ENCODE measurements at regions not wholly inside any gene's neighbourhood (a gene's known extent, or its start where the extent isn't known, plus 50 kb on each side); places are given as distances from the start of the nearest gene placed in this dataset.

DNA sequence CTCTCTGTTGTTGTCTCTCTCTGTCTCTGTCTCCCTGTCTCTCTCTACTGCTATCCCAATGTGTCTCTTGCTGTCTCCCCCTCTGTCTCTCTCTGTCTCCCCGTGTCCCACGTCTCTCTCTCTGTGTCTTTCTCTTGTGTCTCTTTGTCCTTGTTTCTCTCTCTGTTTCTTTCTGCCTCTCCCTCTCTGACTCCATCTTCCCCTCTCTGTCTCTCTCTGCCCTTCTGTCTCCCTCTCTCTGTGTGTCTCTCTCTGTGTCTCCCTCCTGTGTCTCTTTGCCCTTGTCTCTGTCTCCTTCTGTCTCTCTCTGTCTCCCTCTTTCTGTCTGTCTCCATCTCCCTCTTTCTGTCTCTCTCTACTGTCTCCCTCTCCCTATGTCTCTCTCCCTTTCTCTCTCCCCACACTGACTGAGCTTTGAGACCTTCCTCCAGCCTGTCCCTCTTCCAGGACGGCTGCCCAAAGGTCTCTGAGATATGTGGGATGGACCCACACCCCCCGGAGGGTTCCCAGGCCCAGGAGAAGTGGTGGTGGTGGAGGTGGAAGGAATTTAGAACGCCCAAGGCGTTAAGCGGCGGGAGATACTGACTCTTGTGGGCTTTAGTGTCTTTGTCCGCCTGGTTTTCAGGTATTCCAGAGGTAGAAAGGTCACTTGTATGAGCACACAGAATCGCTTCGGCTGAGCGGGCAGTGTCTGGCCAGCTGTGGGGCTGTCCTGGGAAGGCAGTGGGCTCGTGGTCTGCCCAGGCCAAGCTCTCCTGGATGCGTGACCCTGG is 65.5 kb upstream of the CCND1 start:
- TF ChIP-seq, protein P1, sequence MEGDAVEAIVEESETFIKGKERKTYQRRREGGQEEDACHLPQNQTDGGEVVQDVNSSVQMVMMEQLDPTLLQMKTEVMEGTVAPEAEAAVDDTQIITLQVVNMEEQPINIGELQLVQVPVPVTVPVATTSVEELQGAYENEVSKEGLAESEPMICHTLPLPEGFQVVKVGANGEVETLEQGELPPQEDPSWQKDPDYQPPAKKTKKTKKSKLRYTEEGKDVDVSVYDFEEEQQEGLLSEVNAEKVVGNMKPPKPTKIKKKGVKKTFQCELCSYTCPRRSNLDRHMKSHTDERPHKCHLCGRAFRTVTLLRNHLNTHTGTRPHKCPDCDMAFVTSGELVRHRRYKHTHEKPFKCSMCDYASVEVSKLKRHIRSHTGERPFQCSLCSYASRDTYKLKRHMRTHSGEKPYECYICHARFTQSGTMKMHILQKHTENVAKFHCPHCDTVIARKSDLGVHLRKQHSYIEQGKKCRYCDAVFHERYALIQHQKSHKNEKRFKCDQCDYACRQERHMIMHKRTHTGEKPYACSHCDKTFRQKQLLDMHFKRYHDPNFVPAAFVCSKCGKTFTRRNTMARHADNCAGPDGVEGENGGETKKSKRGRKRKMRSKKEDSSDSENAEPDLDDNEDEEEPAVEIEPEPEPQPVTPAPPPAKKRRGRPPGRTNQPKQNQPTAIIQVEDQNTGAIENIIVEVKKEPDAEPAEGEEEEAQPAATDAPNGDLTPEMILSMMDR (IDR thresholded peaks at IDR 0.05): no peak
- TF ChIP-seq POLR2A (IDR thresholded peaks at IDR 0.05): no peak
